Pons (tissue), 1 donor: ENCODE measurements at regions not wholly inside any gene's neighbourhood (a gene's known extent, or its start where the extent isn't known, plus 50 kb on each side); places are given as distances from the start of the nearest gene placed in this dataset.

ENCODE experiments used
- DNase-seq: peaks from one replicate; pipeline ENCODE4 v3.0.0-alpha.2; 2016; ENCODE audit warnings: low spot score

- DNase-seq = no peak
These were observed 76.1 kb downstream of the SLC25A47 start for GRCh38 chr14:100399052-100399849.

- DNase-seq = no peak
These were observed 77.0 kb downstream of the SLC25A47 start for GRCh38 chr14:100400115-100400514.

GRCh38 chr14:100401031-100401692 is 78.0 kb downstream of the SLC25A47 start:
- no peak for DNase-seq

- DNase-seq = no peak
These were observed 78.7 kb downstream of the SLC25A47 start for GRCh38 chr14:100401792-100402191.

GRCh38 chr14:100402631-100403030 is 79.5 kb downstream of the SLC25A47 start:
- DNase-seq = no peak

- DNase-seq = no peak
These were observed 80.0 kb downstream of the SLC25A47 start for GRCh38 chr14:100403105-100403504.

GRCh38 chr14:100403802-100404365 is 80.7 kb downstream of the SLC25A47 start:
- no peak for DNase-seq

GRCh38 chr14:100404419-100404818 is 81.3 kb downstream of the SLC25A47 start:
- DNase-seq = no peak

GRCh38 chr14:100405760-100406455 is 82.8 kb downstream of the SLC25A47 start:
- DNase-seq = no peak

GRCh38 chr14:100406505-100407131 is 83.5 kb downstream of the SLC25A47 start:
- no peak for DNase-seq

GRCh38 chr14:100407376-100408102 is 84.4 kb downstream of the SLC25A47 start:
- no peak for DNase-seq

- DNase-seq = no peak
These were observed 85.3 kb downstream of the SLC25A47 start for GRCh38 chr14:100408350-100409002.

GRCh38 chr14:100409003-100409360 is 85.8 kb downstream of the SLC25A47 start:
- DNase-seq = no peak

- DNase-seq = no peak
These were observed 86.5 kb downstream of the SLC25A47 start for GRCh38 chr14:100409651-100410050.

GRCh38 chr14:100410056-100410565 is 87.0 kb downstream of the SLC25A47 start:
- DNase-seq = no peak

- DNase-seq = no peak
These were observed 90.6 kb downstream of the SLC25A47 start for GRCh38 chr14:100413699-100414098.

- DNase-seq = no peak
These were observed 92.1 kb downstream of the SLC25A47 start for GRCh38 chr14:100415226-100415625.

- DNase-seq = no peak
These were observed 93.0 kb downstream of the SLC25A47 start for GRCh38 chr14:100416081-100416680.

- peak; percentile 82 for DNase-seq
These were observed 94.1 kb downstream of the SLC25A47 start for GRCh38 chr14:100416921-100417860.
